AG04449 (cell line): ENCODE measurements at regions not wholly inside any gene's neighbourhood (a gene's known extent, or its start where the extent isn't known, plus 50 kb on each side); places are given as distances from the start of the nearest gene placed in this dataset.

Experiments used
- CTCF ChIA-PET: fragments of 350-600 bp; formaldehyde crosslinking; extraction: SDS; loops from one replicate; lab custom pipeline; 2021; ENCODE audit warnings: antibody characterized with exemption; lab: Yijun Ruan, JAX
- POLR2A ChIA-PET: fragments of 400-600, 350-600 bp; formaldehyde crosslinking; extraction: SDS; loops from one replicate; lab custom pipeline; 2020; ENCODE audit warnings: antibody characterized with exemption, inconsistent platforms; lab: Yijun Ruan, JAX
- DNase-seq: peaks from one replicate; pipeline ENCODE4 v3.0.0-alpha.2; 2010; ENCODE audit warnings: low read depth, low spot score
- H3K4me3 ChIP-seq: 2 replicates; pipeline ENCODE4 v1.5.1; 2011; ENCODE audit warnings: low read depth, mild to moderate bottlenecking, control low read depth, low read length
- CTCF ChIP-seq: IDR thresholded peaks from one replicate; pipeline ENCODE4 v1.5.1; 2011; ENCODE audit warnings: mild to moderate bottlenecking, moderate library complexity, low read length, control low read depth, inconsistent platforms; ENCODE audit not compliant: insufficient read depth; ENCODE audit errors: missing control alignments

DNA sequence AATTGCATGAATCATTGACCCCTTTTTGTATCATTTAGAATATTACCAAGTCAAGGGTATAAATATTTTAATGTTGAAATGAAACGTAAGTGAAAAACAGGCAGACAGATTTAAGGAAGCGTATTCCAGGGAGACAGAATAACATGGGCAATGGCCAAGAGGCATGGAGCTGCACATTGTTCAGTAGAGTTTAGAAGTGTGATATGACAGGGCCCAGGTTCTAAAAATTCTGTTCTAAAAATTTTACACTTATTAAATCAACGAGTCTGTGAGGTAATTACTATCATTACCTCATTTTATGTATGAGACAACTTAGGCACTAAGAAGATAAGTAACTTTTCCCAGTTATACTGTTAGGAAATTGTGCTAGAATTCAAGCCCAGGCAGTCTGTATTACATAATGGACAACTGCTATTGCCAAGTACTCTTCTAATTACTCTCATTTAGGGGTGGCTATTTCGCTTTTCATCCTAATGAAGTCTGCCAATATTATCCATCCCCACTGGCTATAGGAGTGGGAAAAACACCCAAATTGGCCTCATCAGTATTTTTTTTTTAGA is 103.2 kb upstream of the NAV3 start:
- ChIA-PET POLR2A (no interaction called here), CTCF (interaction anchor here (2.4 to 2.5 kb wide), 2 partner anchors 198 to 202 kb away, joined by 10 to 40 read pairs; no protein-coding TSS in a partner anchor)
- no peak for TF ChIP-seq CTCF
- no peak overlapping the region for H3K4me3 ChIP-seq
- no peak for DNase-seq

- CTCF ChIA-PET, result interaction anchor here (1.1 to 1.8 kb wide), 5 partner anchors 16 to 573 kb away, joined by 3 to 116 read pairs (median 4); no protein-coding TSS in a partner anchor
- no peak overlapping the region for H3K4me3 ChIP-seq
- TF ChIP-seq CTCF, result no peak
- POLR2A ChIA-PET, result no interaction called here
- peak; percentile 70 for DNase-seq
These were observed 105.1 kb upstream of the NAV3 start for GRCh38 chr12:77725611-77726010.

GRCh38 chr12:77724367-77724957 is 106.2 kb upstream of the NAV3 start:
- peak; percentile 61 for TF ChIP-seq CTCF
- no peak overlapping the region for H3K4me3 ChIP-seq
- DNase-seq, result no peak
- ChIA-PET CTCF (interaction anchor here (0.6 to 1.8 kb wide), 24 partner anchors 9 to 622 kb away, joined by 3 to 116 read pairs (median 3); no protein-coding TSS in a partner anchor), POLR2A (no interaction called here)

GRCh38 chr12:77723308-77723707 is 107.4 kb upstream of the NAV3 start:
- CTCF ChIA-PET, result interaction anchor here (0.9 to 5.9 kb wide), 6 partner anchors 12 to 206 kb away, joined by 3 to 74 read pairs (median 4); no protein-coding TSS in a partner anchor
- TF ChIP-seq CTCF, result no peak
- no peak overlapping the region for H3K4me3 ChIP-seq
- DNase-seq, result no peak
- POLR2A ChIA-PET, result no interaction called here

DNA sequence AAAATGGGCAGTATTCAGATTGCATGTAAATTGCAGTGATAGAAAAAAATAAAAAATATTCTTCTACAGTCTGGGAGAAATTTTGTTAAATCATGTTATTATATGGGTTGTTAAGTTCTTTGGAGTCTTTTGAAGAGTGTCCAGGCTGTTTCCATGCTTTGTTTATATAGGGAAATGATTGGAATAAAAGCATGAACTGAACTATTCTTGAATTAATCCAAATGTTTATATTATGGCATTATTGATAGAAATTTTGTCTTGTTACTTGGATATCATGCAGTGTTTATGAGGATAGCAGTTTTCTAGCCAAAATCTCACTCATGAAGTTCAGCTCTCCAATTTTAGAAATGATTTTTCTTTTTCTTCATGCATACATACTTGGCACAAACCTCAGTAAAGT is 108.2 kb upstream of the NAV3 start:
- TF ChIP-seq CTCF, result no peak
- CTCF ChIA-PET, result interaction anchor here (0.9 to 5.9 kb wide), 6 partner anchors 12 to 207 kb away, joined by 3 to 74 read pairs (median 4); no protein-coding TSS in a partner anchor
- no peak for DNase-seq
- H3K4me3 ChIP-seq, result no peak overlapping the region
- POLR2A ChIA-PET, result no interaction called here

- H3K4me3 ChIP-seq, result no peak overlapping the region
- TF ChIP-seq CTCF, result peak; percentile 18
- ChIA-PET POLR2A (no interaction called here), CTCF (interaction anchor here (0.7 to 5.9 kb wide), 14 partner anchors 12 to 709 kb away, joined by 3 to 74 read pairs (median 4); no protein-coding TSS in a partner anchor)
- DNase-seq, result no peak
These were observed 110.4 kb upstream of the NAV3 start for GRCh38 chr12:77720258-77720657.
